ENCODE measurements at regions not wholly inside any gene's neighbourhood (a gene's known extent, or its start where the extent isn't known, plus 50 kb on each side); places are given as distances from the start of the nearest gene placed in this dataset.

- Histone ChIP-seq H3K9me3 (no peaks in the 10 kb centered on the region), H3K4me1 (peaks cover 0 to 3% (median 0%) of the 10 kb centered on the region in 4 donors), H3K36me3 (no peaks in the 10 kb centered on the region), H3K27me3 (no peaks in the 10 kb centered on the region), H3K27ac (peak overlapping the region in 1 of 4 donors; percentile 9), H3K4me3 (no peak overlapping the region)
- in situ Hi-C loops (cut with MboI; ENCODE audit: low pct_ligation_motif_present in 1 of 4, low pct_unique_long_range_greater_than_20kb in 1 of 4, low sequenced_read_pairs in 3 of 4) (no loop called here), intact Hi-C loops (cut with DNase I; ENCODE audit: low total_unique reads) (no loop called here)
- WGBS, 2 donors (ENCODE audit: low coverage in 1 of 2) = 63 to 73% methylated on average over 1 of the region's 1 CpG
- no peak for TF ChIP-seq POLR2A (IDR thresholded peaks at IDR 0.05)
- TF ChIP-seq POLR2AphosphoS5 (IDR thresholded peaks at IDR 0.05) = no peak
- no peak for TF ChIP-seq CTCF (IDR thresholded peaks at IDR 0.05)
- no peak for TF ChIP-seq EP300 (IDR thresholded peaks at IDR 0.05; ENCODE audit: low read depth)
- no peak for DNase-seq
These were observed 116.7 kb downstream of the POSTN start for GRCh38 chr13:37481885-37482227.

DNA sequence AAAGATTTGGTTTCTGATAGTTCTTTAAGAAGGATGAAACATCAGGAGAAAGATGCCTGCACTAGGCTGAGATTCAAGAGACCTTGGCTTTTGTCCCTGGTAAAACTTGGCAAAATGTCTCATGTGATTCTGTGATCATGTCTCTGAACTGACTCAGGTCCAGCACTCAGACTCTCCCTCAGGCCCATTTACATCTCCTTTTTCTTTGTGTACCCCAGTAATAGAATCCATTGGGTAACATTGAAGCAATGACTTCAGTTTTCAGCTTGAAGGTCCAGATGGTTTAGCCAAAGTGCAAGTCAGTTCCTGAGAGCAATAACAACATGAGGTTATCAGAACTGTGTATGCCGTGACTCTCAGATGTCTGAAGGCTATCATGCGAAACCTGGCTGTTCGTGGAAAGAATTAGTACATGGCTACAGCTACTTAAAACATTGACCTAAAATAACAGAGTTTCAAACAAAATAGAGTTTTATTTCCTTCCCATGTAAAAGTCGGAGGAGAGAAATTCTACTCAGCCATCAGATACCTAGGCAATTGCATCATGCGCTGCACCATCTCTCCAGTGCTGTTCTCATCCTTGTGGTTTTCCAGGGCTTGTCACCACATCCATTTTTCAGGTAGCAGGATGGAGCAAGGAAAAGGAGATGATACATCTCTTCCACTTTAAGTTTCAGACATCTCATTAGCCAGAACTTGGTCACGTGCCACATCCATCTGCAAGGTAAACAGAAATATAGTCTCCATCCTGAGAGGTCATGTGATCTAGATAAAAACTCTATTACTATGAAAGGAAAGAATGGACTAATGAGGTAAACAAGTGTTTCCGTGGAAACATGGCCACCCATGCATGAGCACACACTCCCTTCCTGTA, 117.3 kb downstream of the POSTN start:
- intact Hi-C loops (cut with DNase I; ENCODE audit: low total_unique reads) = no loop called here
- H3K4me1 ChIP-seq = peaks cover 0 to 3% (median 0%) of the 10 kb centered on the region in 4 donors
- H3K27me3 ChIP-seq = no peaks in the 10 kb centered on the region
- H3K9me3 ChIP-seq = no peaks in the 10 kb centered on the region
- WGBS, 2 donors (ENCODE audit: low coverage in 1 of 2) = 66 to 80% methylated on average over 5 to 7 of the region's 7 CpGs
- DNase-seq = no peak
- H3K36me3 ChIP-seq = no peaks in the 10 kb centered on the region
- TF ChIP-seq CTCF (IDR thresholded peaks at IDR 0.05) (no peak), EP300 (IDR thresholded peaks at IDR 0.05; ENCODE audit: low read depth) (no peak), POLR2A (IDR thresholded peaks at IDR 0.05) (no peak), POLR2AphosphoS5 (IDR thresholded peaks at IDR 0.05) (no peak)
- no peak overlapping the region for H3K4me3 ChIP-seq
- in situ Hi-C loops (cut with MboI; ENCODE audit: low pct_ligation_motif_present in 1 of 4, low pct_unique_long_range_greater_than_20kb in 1 of 4, low sequenced_read_pairs in 3 of 4) = no loop called here
- H3K27ac ChIP-seq = peak overlapping the region in 1 of 4 donors; percentile 9

- H3K27me3 ChIP-seq = no peaks in the 10 kb centered on the region
- no peak for DNase-seq
- H3K27ac ChIP-seq = no peak overlapping the region
- H3K4me1 ChIP-seq = peaks cover 0 to 3% (median 0%) of the 10 kb centered on the region in 4 donors
- H3K9me3 ChIP-seq = no peaks in the 10 kb centered on the region
- H3K4me3 ChIP-seq = no peak overlapping the region
- in situ Hi-C loops (cut with MboI; ENCODE audit: low pct_ligation_motif_present in 1 of 4, low pct_unique_long_range_greater_than_20kb in 1 of 4, low sequenced_read_pairs in 3 of 4) = no loop called here
- TF ChIP-seq POLR2A (IDR thresholded peaks at IDR 0.05) = no peak
- TF ChIP-seq CTCF (IDR thresholded peaks at IDR 0.05) = no peak
- no peak for TF ChIP-seq EP300 (IDR thresholded peaks at IDR 0.05; ENCODE audit: low read depth)
- no peak for TF ChIP-seq POLR2AphosphoS5 (IDR thresholded peaks at IDR 0.05)
- H3K36me3 ChIP-seq = no peaks in the 10 kb centered on the region
- WGBS, 2 donors (ENCODE audit: low coverage in 1 of 2) = 37 to 50% methylated on average over 1 of the region's 1 CpG
- intact Hi-C loops (cut with DNase I; ENCODE audit: low total_unique reads) = no loop called here
These were observed 118.7 kb downstream of the POSTN start for GRCh38 chr13:37479916-37480315.

DNA sequence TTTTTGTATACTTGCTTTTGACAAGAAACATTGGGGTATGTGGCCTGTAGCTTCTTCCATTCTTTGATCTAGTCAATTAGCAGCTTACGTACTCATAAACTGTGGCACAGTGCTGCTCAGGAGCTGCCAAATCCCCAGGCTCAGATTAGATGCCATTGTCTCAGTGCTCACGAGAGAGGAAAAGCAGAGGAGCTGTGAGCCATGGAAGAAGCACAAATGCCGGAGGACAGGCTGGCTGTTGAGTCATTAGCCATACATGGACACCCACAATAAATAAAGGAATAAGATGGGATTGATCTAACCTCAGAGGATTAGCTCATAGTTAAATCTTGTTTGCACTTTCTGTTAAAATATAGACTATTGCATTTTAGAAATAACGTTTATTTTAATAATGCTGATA, 121.7 kb downstream of the POSTN start:
- no peaks in the 10 kb centered on the region for H3K27me3 ChIP-seq
- WGBS, 2 donors (ENCODE audit: low coverage in 1 of 2) = 50 to 54% methylated on average over 4 of the region's 4 CpGs
- no peak overlapping the region for H3K27ac ChIP-seq
- in situ Hi-C loops (cut with MboI; ENCODE audit: low pct_ligation_motif_present in 1 of 4, low pct_unique_long_range_greater_than_20kb in 1 of 4, low sequenced_read_pairs in 3 of 4) (no loop called here), intact Hi-C loops (cut with DNase I; ENCODE audit: low total_unique reads) (no loop called here)
- H3K36me3 ChIP-seq = no peaks in the 10 kb centered on the region
- no peak overlapping the region for H3K4me3 ChIP-seq
- TF ChIP-seq EP300 (IDR thresholded peaks at IDR 0.05; ENCODE audit: low read depth) (no peak), POLR2A (IDR thresholded peaks at IDR 0.05) (no peak), CTCF (IDR thresholded peaks at IDR 0.05) (no peak), POLR2AphosphoS5 (IDR thresholded peaks at IDR 0.05) (no peak)
- DNase-seq = no peak
- no peaks in the 10 kb centered on the region for H3K4me1 ChIP-seq
- no peaks in the 10 kb centered on the region for H3K9me3 ChIP-seq
